Sigmoid colon (tissue), 6 donors: ENCODE measurements at regions not wholly inside any gene's neighbourhood (a gene's known extent, or its start where the extent isn't known, plus 50 kb on each side); places are given as distances from the start of the nearest gene placed in this dataset.
"Not testable (repeated sequence)": the region's sequence is repeated elsewhere in the genome, so short reads cannot be mapped to it uniquely, and the experiment has no call there.

Experiments
- DNase-seq: peaks from one replicate; pipeline ENCODE4 v3.0.0-alpha.2; 2019
- H3K27ac ChIP-seq, 4 donors: fragments of 200-600 bp; sonication (generic); one replicate each; pipeline ENCODE4 v1.5.1; 2016 to 2019; ENCODE audit warnings: mild to moderate bottlenecking in 1 of 4
- H3K27me3 ChIP-seq, 3 donors: fragments of 200-600 bp; sonication (generic); one replicate each; pipeline ENCODE4 v1.5.1; 2019; ENCODE audit warnings: mild to moderate bottlenecking in 1 of 3
- H3K36me3 ChIP-seq, 4 donors: fragments of 200-600 bp; sonication (generic); one replicate each; pipeline ENCODE4 v1.5.1; 2016 to 2019
- H3K4me1 ChIP-seq, 4 donors: fragments of 200-600 bp; sonication (generic); one replicate each; pipeline ENCODE4 v1.5.1; 2017 to 2019
- H3K4me3 ChIP-seq, 4 donors: fragments of 200-600 bp; sonication (generic); one replicate each; pipeline ENCODE4 v1.5.1; 2017 to 2019; ENCODE audit warnings: mild to moderate bottlenecking in 2 of 4, moderate library complexity in 1 of 4
- H3K9me3 ChIP-seq, 4 donors: fragments of 200-600 bp in 3 of 4; sonication (generic) in 3 of 4; one replicate each; pipeline versions ENCODE4 v1.5.1 to v1.6.1; 2013 to 2019
- EP300 ChIP-seq, 4 donors: sonication (generic); formaldehyde crosslinking; IDR thresholded peaks; one replicate each; pipeline ENCODE4 v1.6.1; 2017; ENCODE audit warnings: antibody characterized with exemption in 4 of 4
- POLR2A ChIP-seq, 2 donors: fragments of 450-650 bp; IDR thresholded peaks; one replicate each; pipeline ENCODE4 v1.6.1; 2016; ENCODE audit warnings: antibody characterized with exemption in 2 of 2, mild to moderate bottlenecking in 2 of 2, moderate library complexity in 2 of 2
- POLR2AphosphoS5 ChIP-seq, 4 donors: sonication (generic); formaldehyde crosslinking; IDR thresholded peaks; one replicate each; pipeline ENCODE4 v1.6.1; 2017; ENCODE audit warnings: antibody characterized with exemption in 4 of 4
- WGBS, 2 donors: extraction: QIAGEN DNeasy Blood & Tissue Kit; methylation state at CpG; one replicate each; pipeline ENCODE4 v1.1.7; 2013; 5-methylcytosine and 5-hydroxymethylcytosine counted together
- intact Hi-C: fragments of 100-400 bp; cut with DNase I; formaldehyde crosslinking; loops from one replicate; pipeline ENCODE4 v1.15.1; 2023
- TF ChIP-seq, protein P1 (sequence below), 4 experiments: fragments of 450-650 bp in 3 of 4; fragments of 200-600 bp in 1 of 4; IDR thresholded peaks; one replicate each; pipeline ENCODE4 v1.5.1; 2016 to 2019; ENCODE audit warnings: antibody characterized with exemption in 4 of 4, mild to moderate bottlenecking in 3 of 4, moderate library complexity in 2 of 4
- donor health status: healthy with polysubstance abuse.
- donor health status: healthy.

DNA sequence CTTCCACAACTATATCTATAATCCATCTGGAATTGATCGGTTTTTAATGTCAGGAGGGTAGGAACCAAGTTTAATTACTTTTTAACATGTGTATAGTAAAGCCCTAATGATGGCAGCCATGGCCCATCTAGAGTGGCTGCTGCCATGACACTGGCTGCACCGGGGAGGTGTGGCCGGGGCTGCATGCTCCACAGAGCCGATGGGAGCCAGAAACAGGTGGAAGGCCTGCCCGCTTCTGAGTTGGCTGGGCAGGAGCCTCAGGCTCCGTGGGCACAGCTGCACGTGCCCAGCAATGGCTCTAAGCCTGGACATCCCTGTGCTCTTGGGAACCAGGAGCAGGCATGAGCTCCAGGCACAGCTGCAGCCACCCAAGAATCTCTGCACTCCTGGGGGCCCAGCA is 73.0 kb downstream of the GBP6 start:
- intact Hi-C loops = no loop called here
- no peak for DNase-seq
- no peak overlapping the region for H3K4me3 ChIP-seq
- WGBS, 2 donors = 91 to 92% methylated on average over 7 of the region's 7 CpGs
- H3K4me1 ChIP-seq = no peaks in the 10 kb centered on the region
- no peaks in the 10 kb centered on the region for H3K27me3 ChIP-seq
- H3K27ac ChIP-seq = no peak overlapping the region
- peaks cover 0 to 3% (median under 1%) of the 10 kb centered on the region in 4 donors for H3K9me3 ChIP-seq
- TF ChIP-seq POLR2AphosphoS5 (IDR thresholded peaks at IDR 0.05) (no peak), EP300 (IDR thresholded peaks at IDR 0.05) (no peak), POLR2A (IDR thresholded peaks at IDR 0.05) (no peak)
- TF ChIP-seq, protein P1, sequence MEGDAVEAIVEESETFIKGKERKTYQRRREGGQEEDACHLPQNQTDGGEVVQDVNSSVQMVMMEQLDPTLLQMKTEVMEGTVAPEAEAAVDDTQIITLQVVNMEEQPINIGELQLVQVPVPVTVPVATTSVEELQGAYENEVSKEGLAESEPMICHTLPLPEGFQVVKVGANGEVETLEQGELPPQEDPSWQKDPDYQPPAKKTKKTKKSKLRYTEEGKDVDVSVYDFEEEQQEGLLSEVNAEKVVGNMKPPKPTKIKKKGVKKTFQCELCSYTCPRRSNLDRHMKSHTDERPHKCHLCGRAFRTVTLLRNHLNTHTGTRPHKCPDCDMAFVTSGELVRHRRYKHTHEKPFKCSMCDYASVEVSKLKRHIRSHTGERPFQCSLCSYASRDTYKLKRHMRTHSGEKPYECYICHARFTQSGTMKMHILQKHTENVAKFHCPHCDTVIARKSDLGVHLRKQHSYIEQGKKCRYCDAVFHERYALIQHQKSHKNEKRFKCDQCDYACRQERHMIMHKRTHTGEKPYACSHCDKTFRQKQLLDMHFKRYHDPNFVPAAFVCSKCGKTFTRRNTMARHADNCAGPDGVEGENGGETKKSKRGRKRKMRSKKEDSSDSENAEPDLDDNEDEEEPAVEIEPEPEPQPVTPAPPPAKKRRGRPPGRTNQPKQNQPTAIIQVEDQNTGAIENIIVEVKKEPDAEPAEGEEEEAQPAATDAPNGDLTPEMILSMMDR (IDR thresholded peaks at IDR 0.05) = no peak
- H3K36me3 ChIP-seq = no peaks in the 10 kb centered on the region

DNA sequence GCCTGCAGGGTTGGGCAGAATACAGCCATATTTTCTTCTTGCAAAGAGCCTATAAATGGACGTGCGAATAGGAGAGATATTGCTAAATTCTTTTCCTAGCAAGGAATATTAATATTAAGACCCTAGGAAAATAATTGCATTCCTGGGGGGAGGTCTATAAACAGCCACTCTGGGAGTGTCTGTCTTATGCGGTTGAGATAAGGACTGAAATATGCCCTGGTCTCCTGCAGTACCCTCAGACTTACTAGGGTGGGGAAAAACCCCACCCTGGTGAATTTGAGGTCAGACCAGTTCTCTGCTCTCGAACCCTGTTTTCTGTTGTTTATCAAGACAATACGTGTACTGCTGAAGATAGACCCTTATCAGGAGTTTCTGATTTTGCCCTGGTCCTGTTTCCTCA is 74.4 kb downstream of the GBP6 start:
- DNase-seq, H3K4me1 ChIP-seq, H3K27ac ChIP-seq, H3K36me3 ChIP-seq, H3K4me3 ChIP-seq, H3K27me3 ChIP-seq, intact Hi-C loops, H3K9me3 ChIP-seq: not testable (repeated sequence)
- WGBS, 2 donors = 90 to 94% methylated on average over 5 of the region's 5 CpGs

DNA sequence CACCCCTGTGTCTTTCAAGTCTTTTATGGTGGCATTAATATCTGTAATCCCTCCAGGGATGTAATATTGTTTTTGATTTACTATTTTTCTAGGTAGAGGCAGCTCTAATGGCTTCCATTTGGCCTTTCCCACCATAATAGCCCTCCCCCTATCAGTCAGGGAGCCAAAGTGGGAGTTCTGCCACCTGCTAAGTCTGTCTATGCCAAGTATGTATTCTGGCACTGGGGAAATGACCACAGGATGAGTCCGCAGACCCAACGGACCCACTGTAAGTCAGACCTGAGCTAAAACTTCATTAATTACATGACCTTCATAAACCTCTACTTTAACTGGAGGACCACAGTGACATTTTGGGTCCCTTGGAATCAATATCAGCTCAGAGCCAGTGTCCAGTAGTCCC is 77.1 kb downstream of the GBP6 start:
- H3K27ac ChIP-seq = no peak overlapping the region
- peaks cover 0 to 3% (median under 1%) of the 10 kb centered on the region in 4 donors for H3K9me3 ChIP-seq
- DNase-seq = no peak
- no peak overlapping the region for H3K4me3 ChIP-seq
- H3K36me3 ChIP-seq = no peaks in the 10 kb centered on the region
- H3K4me1 ChIP-seq = no peaks in the 10 kb centered on the region
- 90 to 96% methylated on average over 2 of the region's 2 CpGs for WGBS, 2 donors
- TF ChIP-seq, protein P1 (IDR thresholded peaks at IDR 0.05) = no peak
- TF ChIP-seq EP300 (IDR thresholded peaks at IDR 0.05) (no peak), POLR2AphosphoS5 (IDR thresholded peaks at IDR 0.05) (no peak), POLR2A (IDR thresholded peaks at IDR 0.05) (no peak)
- no peaks in the 10 kb centered on the region for H3K27me3 ChIP-seq
- intact Hi-C loops = no loop called here

DNA sequence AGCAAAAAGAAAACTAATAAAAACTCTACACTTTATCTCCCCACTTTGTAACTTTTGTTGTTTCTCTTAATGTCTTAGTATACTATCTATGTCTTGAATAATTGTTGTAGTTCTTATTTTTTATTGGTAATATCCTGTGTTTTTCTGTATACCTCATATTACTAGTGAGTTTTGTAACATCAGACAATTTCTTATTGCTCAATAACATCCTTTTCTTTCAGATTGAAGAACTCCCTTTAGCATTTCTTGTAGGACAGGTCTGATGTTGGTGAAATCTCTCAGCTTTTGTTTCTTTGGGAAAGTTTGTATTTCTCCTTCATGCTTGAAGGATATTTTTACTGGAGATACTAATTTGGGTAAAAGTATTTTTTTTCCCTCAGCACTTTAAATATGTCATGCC is 79.8 kb upstream of the LRRC8B start:
- intact Hi-C loops = no loop called here

DNA sequence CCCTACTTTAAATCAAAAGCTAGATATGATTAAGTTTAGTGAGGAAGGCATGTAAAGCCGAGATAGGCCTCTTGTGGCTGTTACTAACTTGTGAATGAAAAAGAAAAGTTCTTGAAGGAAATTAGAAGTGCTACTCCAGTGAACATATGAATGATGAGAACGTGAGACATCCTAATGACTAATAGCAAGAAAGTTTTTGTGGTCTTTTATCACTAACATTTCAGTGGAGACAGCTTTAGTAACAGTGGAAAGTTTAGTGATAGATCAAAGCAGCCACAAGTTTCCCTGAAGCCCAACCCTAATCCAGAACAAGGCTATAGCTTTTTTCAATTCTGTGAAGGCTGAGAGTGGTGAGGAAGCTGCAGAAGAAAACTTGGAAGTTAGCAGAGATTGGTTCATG is 73.6 kb upstream of the LRRC8B start:
- intact Hi-C loops = no loop called here
- no peak for TF ChIP-seq EP300 (IDR thresholded peaks at IDR 0.05)
- TF ChIP-seq, protein P1 (IDR thresholded peaks at IDR 0.05) = no peak
- 62 to 83% methylated on average over 2 of the region's 2 CpGs for WGBS, 2 donors

More for the DNA sequence above, 79.8 kb upstream of the LRRC8B start:
- H3K4me3 ChIP-seq = no peak overlapping the region
- no peaks in the 10 kb centered on the region for H3K36me3 ChIP-seq
- no peaks in the 10 kb centered on the region for H3K4me1 ChIP-seq
- H3K9me3 ChIP-seq = no peaks in the 10 kb centered on the region
- H3K27me3 ChIP-seq = no peaks in the 10 kb centered on the region
- TF ChIP-seq POLR2A (IDR thresholded peaks at IDR 0.05) = no peak
- no peak for TF ChIP-seq EP300 (IDR thresholded peaks at IDR 0.05)
- TF ChIP-seq POLR2AphosphoS5 (IDR thresholded peaks at IDR 0.05) = no peak
- TF ChIP-seq, protein P1 (IDR thresholded peaks at IDR 0.05) = no peak
- DNase-seq = no peak
- H3K27ac ChIP-seq = no peak overlapping the region

More for the DNA sequence above, 73.6 kb upstream of the LRRC8B start:
- Histone ChIP-seq H3K4me3 (no peak overlapping the region), H3K27ac (no peak overlapping the region), H3K27me3 (no peaks in the 10 kb centered on the region), H3K4me1 (no peaks in the 10 kb centered on the region), H3K9me3 (no peaks in the 10 kb centered on the region), H3K36me3 (no peaks in the 10 kb centered on the region)
- no peak for DNase-seq
